ENCODE measurements at regions not wholly inside any gene's neighbourhood (a gene's known extent, or its start where the extent isn't known, plus 50 kb on each side); places are given as distances from the start of the nearest gene placed in this dataset.
"Not testable (repeated sequence)": the region's sequence is repeated elsewhere in the genome, so short reads cannot be mapped to it uniquely, and the experiment has no call there.

DNA sequence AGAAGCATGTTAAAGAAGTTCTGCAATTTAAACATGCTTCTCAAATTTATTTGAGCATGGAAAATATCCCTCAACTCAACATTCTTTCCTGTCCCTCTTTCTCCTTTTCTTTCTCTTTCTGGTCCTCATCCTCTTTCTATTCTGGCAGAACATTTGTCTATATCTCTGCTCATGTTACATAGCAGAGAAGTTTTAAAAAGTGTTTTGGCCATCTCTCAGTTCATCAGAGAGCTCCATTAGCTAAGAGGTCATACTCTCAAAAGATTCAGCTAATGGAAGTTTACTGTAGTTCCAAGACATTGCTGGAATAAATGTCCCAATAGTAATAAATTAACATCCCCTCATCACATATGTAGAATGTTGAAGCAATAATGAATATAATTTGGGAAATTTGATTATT, 53.5 kb downstream of the XCL2 start:
- H3K4me3 ChIP-seq (ENCODE audit: low read length) = no peak overlapping the region
- no peak for DNase-seq (ENCODE audit: low read depth)
- TF ChIP-seq, protein P1, sequence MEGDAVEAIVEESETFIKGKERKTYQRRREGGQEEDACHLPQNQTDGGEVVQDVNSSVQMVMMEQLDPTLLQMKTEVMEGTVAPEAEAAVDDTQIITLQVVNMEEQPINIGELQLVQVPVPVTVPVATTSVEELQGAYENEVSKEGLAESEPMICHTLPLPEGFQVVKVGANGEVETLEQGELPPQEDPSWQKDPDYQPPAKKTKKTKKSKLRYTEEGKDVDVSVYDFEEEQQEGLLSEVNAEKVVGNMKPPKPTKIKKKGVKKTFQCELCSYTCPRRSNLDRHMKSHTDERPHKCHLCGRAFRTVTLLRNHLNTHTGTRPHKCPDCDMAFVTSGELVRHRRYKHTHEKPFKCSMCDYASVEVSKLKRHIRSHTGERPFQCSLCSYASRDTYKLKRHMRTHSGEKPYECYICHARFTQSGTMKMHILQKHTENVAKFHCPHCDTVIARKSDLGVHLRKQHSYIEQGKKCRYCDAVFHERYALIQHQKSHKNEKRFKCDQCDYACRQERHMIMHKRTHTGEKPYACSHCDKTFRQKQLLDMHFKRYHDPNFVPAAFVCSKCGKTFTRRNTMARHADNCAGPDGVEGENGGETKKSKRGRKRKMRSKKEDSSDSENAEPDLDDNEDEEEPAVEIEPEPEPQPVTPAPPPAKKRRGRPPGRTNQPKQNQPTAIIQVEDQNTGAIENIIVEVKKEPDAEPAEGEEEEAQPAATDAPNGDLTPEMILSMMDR (IDR thresholded peaks at IDR 0.05; ENCODE audit: insufficient read depth, low read depth, low read length, missing control alignments) = no peak

DNA sequence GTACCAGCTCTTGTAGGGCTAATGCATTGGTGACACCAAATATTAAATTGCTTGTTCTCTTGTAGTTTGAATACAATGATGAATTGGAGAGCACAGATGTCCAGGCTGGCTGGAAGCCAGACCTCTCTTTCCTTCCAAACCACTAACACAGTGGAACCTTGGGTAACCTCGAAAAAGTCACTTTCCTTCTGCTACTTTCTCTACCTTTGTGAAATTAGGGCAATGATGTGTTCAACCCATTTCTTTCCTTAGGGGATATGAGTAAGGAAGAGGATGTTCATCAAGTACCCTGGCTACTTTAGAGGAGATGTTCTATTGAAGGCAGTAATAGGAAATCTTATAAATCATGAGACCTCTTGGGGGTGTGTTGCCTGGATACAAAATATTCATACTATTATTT, 55.7 kb downstream of the XCL2 start:
- DNase-seq (ENCODE audit: low read depth) = peak; percentile 50
- H3K4me3 ChIP-seq (ENCODE audit: low read length) = no peak overlapping the region
- TF ChIP-seq, protein P1 (IDR thresholded peaks at IDR 0.05; ENCODE audit: insufficient read depth, low read depth, low read length, missing control alignments) = no peak

DNA sequence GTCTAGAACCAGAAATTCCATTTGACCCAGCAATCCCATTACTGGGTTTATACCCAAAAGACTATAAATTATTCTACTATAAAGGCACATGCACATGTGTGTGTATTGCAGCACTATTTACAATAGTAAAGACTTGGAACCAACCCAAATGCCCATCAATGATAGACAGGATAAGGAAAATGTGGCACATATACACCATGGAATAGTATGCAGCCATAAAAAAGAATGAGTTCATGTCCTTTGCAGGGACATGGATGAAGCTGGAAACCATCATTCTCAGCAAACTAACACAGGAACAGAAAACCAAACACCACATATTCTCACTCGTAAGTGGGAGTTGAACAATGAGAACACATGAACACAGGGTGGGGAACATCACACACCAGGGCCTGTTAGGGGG, 57.0 kb downstream of the XCL2 start:
- H3K4me3 ChIP-seq (ENCODE audit: low read length); DNase-seq (ENCODE audit: low read depth): not testable (repeated sequence)

DNA sequence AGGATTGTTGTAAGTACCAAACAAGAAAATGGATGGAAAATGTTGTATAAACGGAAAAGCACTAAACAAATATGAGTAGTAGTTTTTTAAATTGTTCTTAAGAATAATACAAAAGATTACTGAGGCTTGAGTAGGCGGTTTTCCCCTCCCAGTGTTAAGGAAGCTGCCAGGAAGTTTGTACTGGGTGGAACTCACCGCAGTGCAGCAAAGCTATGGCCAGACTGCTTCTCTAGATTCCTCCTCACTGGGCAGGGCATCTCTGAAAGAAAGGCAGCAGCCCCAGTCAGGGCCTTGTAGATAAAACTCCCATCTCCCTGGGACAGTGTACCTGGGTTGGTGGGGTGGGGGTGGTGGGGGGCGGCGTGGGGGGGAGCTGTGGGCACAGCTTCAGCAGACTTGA, 58.7 kb downstream of the XCL2 start:
- peak; percentile 58 for DNase-seq (ENCODE audit: low read depth)
- no peak overlapping the region for H3K4me3 ChIP-seq (ENCODE audit: low read length)
- TF ChIP-seq, protein P1 (IDR thresholded peaks at IDR 0.05; ENCODE audit: insufficient read depth, low read depth, low read length, missing control alignments) = no peak

DNA sequence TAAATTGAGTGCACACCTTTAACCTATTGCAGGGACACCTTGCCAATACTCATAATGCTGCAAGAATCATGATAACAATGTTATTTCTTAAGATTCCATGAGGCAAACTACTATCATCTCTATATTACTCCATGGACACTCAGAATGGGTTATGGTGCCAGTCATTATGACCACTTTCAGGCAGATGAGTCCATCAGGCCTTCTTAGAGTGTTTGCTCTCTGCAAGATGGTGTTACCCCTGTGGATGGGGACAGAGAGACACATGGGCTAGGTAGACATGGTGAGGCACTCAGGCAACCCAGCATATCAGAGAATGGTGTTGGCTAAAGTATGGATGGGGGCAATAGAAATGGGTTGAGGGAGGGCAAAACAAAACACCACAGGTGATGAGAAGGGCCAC, 59.7 kb downstream of the XCL2 start:
- no peak overlapping the region for H3K4me3 ChIP-seq (ENCODE audit: low read length)
- DNase-seq (ENCODE audit: low read depth) = no peak
- TF ChIP-seq, protein P1 (IDR thresholded peaks at IDR 0.05; ENCODE audit: insufficient read depth, low read depth, low read length, missing control alignments) = no peak

DNA sequence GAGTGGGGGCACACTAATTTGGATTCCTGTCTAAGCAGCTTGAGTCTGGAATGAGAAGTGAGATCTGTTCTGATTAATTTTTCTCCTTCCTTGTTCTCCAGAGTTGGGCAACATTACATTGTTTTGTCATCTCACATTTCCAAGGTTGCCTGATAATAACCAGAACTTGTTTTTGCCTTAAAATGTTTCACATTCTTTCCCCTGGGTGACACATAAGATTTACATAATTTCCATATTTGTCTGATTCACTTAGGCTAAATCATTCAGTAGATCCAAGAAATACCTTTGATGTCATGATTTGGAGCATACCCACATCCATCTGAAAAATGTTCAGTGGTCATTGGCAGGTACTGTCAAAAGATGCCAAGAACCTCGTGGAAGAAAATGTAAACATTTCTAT, 60.3 kb downstream of the XCL2 start:
- H3K4me3 ChIP-seq (ENCODE audit: low read length) = no peak overlapping the region
- TF ChIP-seq, protein P1 (IDR thresholded peaks at IDR 0.05; ENCODE audit: insufficient read depth, low read depth, low read length, missing control alignments) = no peak
- peak; percentile 89 for DNase-seq (ENCODE audit: low read depth)

DNA sequence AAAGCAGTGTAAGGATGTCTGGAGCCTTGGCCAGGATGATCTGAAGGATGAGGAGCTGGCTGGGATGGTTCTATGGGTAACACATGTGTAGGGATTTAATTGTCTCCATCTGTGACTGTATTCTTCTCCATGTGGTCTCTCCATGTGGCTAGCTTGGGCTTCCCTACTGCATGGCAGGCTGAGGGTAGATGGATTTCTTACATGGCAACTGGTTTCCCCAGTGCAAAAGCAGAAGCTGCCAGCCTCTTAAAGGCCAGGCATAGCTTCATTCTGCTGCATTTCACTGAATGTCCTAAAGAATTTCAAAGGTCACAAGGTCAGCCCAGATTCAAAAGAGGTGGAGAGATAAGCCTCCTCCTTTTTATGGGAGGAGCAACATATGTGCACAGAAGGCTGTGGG, 61.7 kb downstream of the XCL2 start:
- no peak for DNase-seq (ENCODE audit: low read depth)
- H3K4me3 ChIP-seq (ENCODE audit: low read length) = no peak overlapping the region
- TF ChIP-seq, protein P1 (IDR thresholded peaks at IDR 0.05; ENCODE audit: insufficient read depth, low read depth, low read length, missing control alignments) = no peak

DNA sequence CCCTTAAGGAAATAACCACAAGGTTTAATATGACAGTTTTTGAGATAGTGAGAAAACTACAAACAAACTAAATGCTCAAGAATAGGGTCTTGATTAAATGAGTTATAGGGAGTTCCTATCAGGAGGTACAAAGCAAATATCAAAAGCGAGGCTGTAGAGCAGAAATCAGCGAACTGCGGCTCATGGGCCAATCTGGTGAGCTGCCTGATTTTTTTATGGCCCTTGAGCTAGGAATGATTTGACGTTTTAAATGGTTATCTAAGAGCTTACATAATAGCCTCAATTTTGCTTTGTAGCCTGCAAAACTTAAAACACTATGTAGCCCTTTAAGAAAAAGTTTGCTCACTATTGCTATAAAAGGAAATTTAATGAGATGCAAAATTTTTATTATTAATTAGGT, 62.2 kb downstream of the XCL2 start:
- TF ChIP-seq, protein P1 (IDR thresholded peaks at IDR 0.05; ENCODE audit: insufficient read depth, low read depth, low read length, missing control alignments) = no peak
- H3K4me3 ChIP-seq (ENCODE audit: low read length) = no peak overlapping the region
- no peak for DNase-seq (ENCODE audit: low read depth)
